ENCODE measurements at regions not wholly inside any gene's neighbourhood (a gene's known extent, or its start where the extent isn't known, plus 50 kb on each side); places are given as distances from the start of the nearest gene placed in this dataset.

GRCh38 chr4:155434904-155435303, 58.1 kb upstream of the MAP9 start:
- H3F3A ChIP-seq (replicated peaks; ENCODE audit: insufficient read depth): no peaks in the 10 kb centered on the region
- H4K20me1 ChIP-seq (ENCODE audit: insufficient read depth): no peaks in the 10 kb centered on the region
- no peak overlapping the region for H3K4me3 ChIP-seq (ENCODE audit: low read depth in 2 of 2, low read length in 1 of 2)
- no peaks in the 10 kb centered on the region for H3K27me3 ChIP-seq (ENCODE audit: insufficient read depth)
- TF ChIP-seq YY1 (IDR thresholded peaks at IDR 0.05; ENCODE audit: low read depth) (no peak), CHD2 (IDR thresholded peaks at IDR 0.05; ENCODE audit: low read length, partially characterized antibody) (no peak), JUND (IDR thresholded peaks at IDR 0.05) (no peak), FOXM1 (IDR thresholded peaks at IDR 0.05; ENCODE audit: low read depth) (no peak), EP300 (IDR thresholded peaks at IDR 0.05; ENCODE audit: borderline replicate concordance in 1 of 2, low read depth in 1 of 2, low read length in 1 of 2) (no peak), MXI1 (IDR thresholded peaks at IDR 0.05; ENCODE audit: low read depth, low read length) (no peak), CTCF (IDR thresholded peaks at IDR 0.05) (no peak), IRF3 (IDR thresholded peaks at IDR 0.05; ENCODE audit: low read depth, low read length) (no peak)
- ChIA-PET POLR2A (interaction anchor here (0.7 kb wide), 1 partner anchor 213 kb away, joined by 3 read pairs; no protein-coding TSS in a partner anchor), CTCF (interaction anchor here (1.5 to 2.3 kb wide), 2 partner anchors 31 to 352 kb away, joined by 6 to 8 read pairs; no protein-coding TSS in a partner anchor)
- H3K36me3 ChIP-seq (replicated peaks in 1 of 2; ENCODE audit: control insufficient read depth in 1 of 2, insufficient read depth in 2 of 2, low read length in 1 of 2): no peaks in the 10 kb centered on the region
- no peak overlapping the region for H3K9ac ChIP-seq
- H3K9me2 ChIP-seq: no peaks in the 10 kb centered on the region
- DNase-seq: no peak
- H2AFZ ChIP-seq (ENCODE audit: low read depth): no peak overlapping the region
- H3K4me1 ChIP-seq (ENCODE audit: control insufficient read depth in 1 of 2, insufficient read depth in 2 of 2, low read depth in 1 of 2, low read length in 1 of 2): peaks cover 0 to 8% of the 10 kb centered on the region in 2 experiments; a peak in 2 of 4 replicates
- no peaks in the 10 kb centered on the region for H3K79me2 ChIP-seq (ENCODE audit: insufficient read depth)
- no peaks in the 10 kb centered on the region for H3K9me3 ChIP-seq
- 46% methylated on average over 3 of the region's 3 CpGs for WGBS (ENCODE audit: low lambda C conversion rate)
- no peak overlapping the region for H3K27ac ChIP-seq (ENCODE audit: low read depth in 2 of 2, low read length in 1 of 2)
- H3K4me2 ChIP-seq: no peak overlapping the region

- no peak overlapping the region for H3K27ac ChIP-seq (ENCODE audit: low read depth in 2 of 2, low read length in 1 of 2)
- no peaks in the 10 kb centered on the region for H3K36me3 ChIP-seq (replicated peaks in 1 of 2; ENCODE audit: control insufficient read depth in 1 of 2, insufficient read depth in 2 of 2, low read length in 1 of 2)
- no peaks in the 10 kb centered on the region for H3K27me3 ChIP-seq (ENCODE audit: insufficient read depth)
- H4K20me1 ChIP-seq (ENCODE audit: insufficient read depth): no peaks in the 10 kb centered on the region
- H3K9ac ChIP-seq: no peak overlapping the region
- H3F3A ChIP-seq (replicated peaks; ENCODE audit: insufficient read depth): no peaks in the 10 kb centered on the region
- POLR2A ChIA-PET: no interaction called here
- no peaks in the 10 kb centered on the region for H3K9me3 ChIP-seq
- H3K4me1 ChIP-seq (ENCODE audit: control insufficient read depth in 1 of 2, insufficient read depth in 2 of 2, low read depth in 1 of 2, low read length in 1 of 2): peaks cover 0 to 8% of the 10 kb centered on the region in 2 experiments; a peak in 2 of 4 replicates
- H3K79me2 ChIP-seq (ENCODE audit: insufficient read depth): no peaks in the 10 kb centered on the region
- WGBS (ENCODE audit: low lambda C conversion rate): 38% methylated on average over 1 of the region's 1 CpG
- TF ChIP-seq MAX (IDR thresholded peaks at IDR 0.05; ENCODE audit: low read depth) (no peak), ZBTB33 (IDR thresholded peaks at IDR 0.05; ENCODE audit: borderline replicate concordance, low read depth) (no peak), USF1 (IDR thresholded peaks at IDR 0.05; ENCODE audit: borderline replicate concordance, low read depth) (no peak), TAF1 (IDR thresholded peaks at IDR 0.05; ENCODE audit: borderline replicate concordance, low read depth, low read length) (no peak), FOSL2 (IDR thresholded peaks at IDR 0.05; ENCODE audit: borderline replicate concordance, low read depth) (no peak), IRF3 (IDR thresholded peaks at IDR 0.05; ENCODE audit: low read depth, low read length) (no peak), RFX5 (IDR thresholded peaks at IDR 0.05; ENCODE audit: low read length) (no peak), FOXJ3 (CRISPR knock-in tag; IDR thresholded peaks at IDR 0.05) (no peak), POLR2AphosphoS5 (IDR thresholded peaks at IDR 0.05; ENCODE audit: low read depth, low read length) (no peak), SIN3A (IDR thresholded peaks at IDR 0.05; ENCODE audit: borderline replicate concordance, low read depth, low read length) (no peak), ELF1 (IDR thresholded peaks at IDR 0.05) (no peak), GATA2 (CRISPR knock-in tag; IDR thresholded peaks at IDR 0.05) (no peak)
- H3K4me2 ChIP-seq: no peak overlapping the region
- no peak overlapping the region for H3K4me3 ChIP-seq (ENCODE audit: low read depth in 2 of 2, low read length in 1 of 2)
- no peak overlapping the region for H2AFZ ChIP-seq (ENCODE audit: low read depth)
- CTCF ChIA-PET: interaction anchor here (1.5 to 2.3 kb wide), 2 partner anchors 31 to 353 kb away, joined by 6 to 8 read pairs; no protein-coding TSS in a partner anchor
- no peaks in the 10 kb centered on the region for H3K9me2 ChIP-seq
- DNase-seq: no peak
Observed at GRCh38 chr4:155434366-155434765, 57.6 kb upstream of the MAP9 start.
